ENCODE measurements at regions not wholly inside any gene's neighbourhood (a gene's known extent, or its start where the extent isn't known, plus 50 kb on each side); places are given as distances from the start of the nearest gene placed in this dataset.

DNA sequence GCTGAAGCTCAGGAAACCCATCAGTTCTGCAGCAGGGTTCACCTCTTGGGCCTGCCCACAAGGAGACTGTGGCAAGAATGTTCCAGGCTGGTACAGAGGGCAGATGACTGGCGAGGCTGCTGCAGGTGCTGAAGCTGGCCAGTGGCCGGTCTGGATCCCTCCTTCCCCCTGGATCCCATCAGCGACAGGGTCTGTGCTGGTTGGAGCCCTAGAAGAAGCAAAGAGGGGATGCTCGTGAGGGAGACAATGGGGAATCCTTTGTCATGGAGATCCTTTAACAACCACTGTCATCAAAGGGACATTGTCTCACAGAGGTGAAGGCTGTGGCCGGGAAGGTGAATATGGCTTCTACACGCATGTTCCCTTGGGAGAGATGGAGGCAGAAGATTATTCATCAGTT is 211.4 kb upstream of the TMEM132C start:
- no peak overlapping the region for H3K9ac ChIP-seq (replicated peaks; ENCODE audit: extremely low read depth, insufficient read depth, low read length)
- no peak overlapping the region for H3K4me2 ChIP-seq (ENCODE audit: insufficient read depth, low read length)
- ChIA-PET POLR2A (no interaction called here), CTCF (no interaction called here)
- intact Hi-C loops (cut with micrococcal nuclease), result no loop called here
- no peak overlapping the region for H3K27ac ChIP-seq (ENCODE audit: insufficient read depth, low read depth, low read length)
- dilution Hi-C loops (cut with MboI; ENCODE audit: extremely low pct_ligation_motif_present, low sequenced_read_pairs), result no loop called here
- no peaks in the 10 kb centered on the region for H3K27me3 ChIP-seq (ENCODE audit: control insufficient read depth in 2 of 2, insufficient read depth in 2 of 2, low read length in 2 of 2)
- H3K4me3 ChIP-seq (replicated peaks in 1 of 3; ENCODE audit: insufficient read depth in 1 of 3, low read depth in 1 of 3, low read length in 3 of 3), result no peak overlapping the region
- BruUV-seq (replicated peaks), result no TSS peak
- TF ChIP-seq GATA2 (IDR thresholded peaks at IDR 0.05; ENCODE audit: insufficient read depth, insufficient read length, low read depth, low read length), result no peak
- no peak for TF ChIP-seq EZH2 (IDR thresholded peaks at IDR 0.05; ENCODE audit: borderline replicate concordance, low read depth, low read length, severe bottlenecking)
- TF ChIP-seq, protein P1, sequence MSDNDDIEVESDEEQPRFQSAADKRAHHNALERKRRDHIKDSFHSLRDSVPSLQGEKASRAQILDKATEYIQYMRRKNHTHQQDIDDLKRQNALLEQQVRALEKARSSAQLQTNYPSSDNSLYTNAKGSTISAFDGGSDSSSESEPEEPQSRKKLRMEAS (IDR thresholded peaks at IDR 0.05; ENCODE audit: insufficient read depth, insufficient read length), result no peak
- no peak for TF ChIP-seq POLR2AphosphoS5 (IDR thresholded peaks at IDR 0.05; ENCODE audit: insufficient read depth, low read depth, low read length)
- TF ChIP-seq FOS (IDR thresholded peaks at IDR 0.05; ENCODE audit: borderline replicate concordance, insufficient read depth, low read length), result no peak
- no peak for TF ChIP-seq JUN (IDR thresholded peaks at IDR 0.05; ENCODE audit: borderline replicate concordance, insufficient read depth, insufficient read length, low read depth)
- TF ChIP-seq, protein P2, sequence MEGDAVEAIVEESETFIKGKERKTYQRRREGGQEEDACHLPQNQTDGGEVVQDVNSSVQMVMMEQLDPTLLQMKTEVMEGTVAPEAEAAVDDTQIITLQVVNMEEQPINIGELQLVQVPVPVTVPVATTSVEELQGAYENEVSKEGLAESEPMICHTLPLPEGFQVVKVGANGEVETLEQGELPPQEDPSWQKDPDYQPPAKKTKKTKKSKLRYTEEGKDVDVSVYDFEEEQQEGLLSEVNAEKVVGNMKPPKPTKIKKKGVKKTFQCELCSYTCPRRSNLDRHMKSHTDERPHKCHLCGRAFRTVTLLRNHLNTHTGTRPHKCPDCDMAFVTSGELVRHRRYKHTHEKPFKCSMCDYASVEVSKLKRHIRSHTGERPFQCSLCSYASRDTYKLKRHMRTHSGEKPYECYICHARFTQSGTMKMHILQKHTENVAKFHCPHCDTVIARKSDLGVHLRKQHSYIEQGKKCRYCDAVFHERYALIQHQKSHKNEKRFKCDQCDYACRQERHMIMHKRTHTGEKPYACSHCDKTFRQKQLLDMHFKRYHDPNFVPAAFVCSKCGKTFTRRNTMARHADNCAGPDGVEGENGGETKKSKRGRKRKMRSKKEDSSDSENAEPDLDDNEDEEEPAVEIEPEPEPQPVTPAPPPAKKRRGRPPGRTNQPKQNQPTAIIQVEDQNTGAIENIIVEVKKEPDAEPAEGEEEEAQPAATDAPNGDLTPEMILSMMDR (IDR thresholded peaks at IDR 0.05; ENCODE audit: extremely low read depth in 1 of 2, insufficient read depth in 1 of 2, low read depth in 1 of 2, low read length in 2 of 2), result no peak
- TF ChIP-seq POLR2A (IDR thresholded peaks at IDR 0.05; ENCODE audit: low read depth, low read length), result no peak
- DNase-seq (ENCODE audit: low read depth, low spot score), result no peak
- no peak for FAIRE-seq
- no peaks in the 10 kb centered on the region for H4K20me1 ChIP-seq (replicated peaks; ENCODE audit: control insufficient read depth, extremely low read depth, insufficient read depth, low read length)
- no peaks in the 10 kb centered on the region for H3K79me2 ChIP-seq (ENCODE audit: control insufficient read depth, insufficient read depth, low read length)
- H3K9me3 ChIP-seq (replicated peaks; ENCODE audit: control insufficient read depth, insufficient read depth, low read length), result peaks cover 2% of the 10 kb centered on the region
- no peaks in the 10 kb centered on the region for H3K9me1 ChIP-seq (replicated peaks; ENCODE audit: control insufficient read depth, extremely low read depth, insufficient read depth, low read length)
- no peaks in the 10 kb centered on the region for H3K36me3 ChIP-seq (ENCODE audit: control insufficient read depth in 2 of 2, extremely low read depth in 1 of 2, insufficient read depth in 2 of 2, low read length in 2 of 2)
- H3K4me1 ChIP-seq (ENCODE audit: control insufficient read depth, extremely low read depth, insufficient read depth, low read length), result no peaks in the 10 kb centered on the region
- no peak overlapping the region for H2AFZ ChIP-seq (ENCODE audit: low read depth, low read length)

All from endothelial cell of umbilical vein (primary cell).